Right atrium auricular region (tissue), 2 donors: ENCODE measurements at regions not wholly inside any gene's neighbourhood (a gene's known extent, or its start where the extent isn't known, plus 50 kb on each side); places are given as distances from the start of the nearest gene placed in this dataset.
A peak's percentile ranks its signal among the peaks of the same experiment; 100 is the strongest.

ENCODE experiments used
- DNase-seq: peaks from one replicate; pipeline ENCODE4 v3.0.0-alpha.2; 2019; ENCODE audit warnings: low spot score
- H3K27ac ChIP-seq, 2 donors: fragments of 200-600 bp; sonication (generic); 1 replicate in 1 of 2; 2 replicates in 1 of 2; pipeline ENCODE4 v1.5.1; 2016 to 2019
- H3K27me3 ChIP-seq, 2 donors: fragments of 200-600 bp; sonication (generic); one replicate each; pipeline versions ENCODE4 v1.5.1 to v1.6.0; 2017 to 2019
- H3K36me3 ChIP-seq: fragments of 200-600 bp; sonication (generic); one replicate; pipeline ENCODE4 v1.5.1; 2016
- H3K4me1 ChIP-seq, 2 donors: fragments of 200-600 bp; sonication (generic); one replicate each; pipeline versions ENCODE4 v1.5.1 to v1.6.0; 2017 to 2019
- H3K4me3 ChIP-seq, 2 donors: fragments of 200-600 bp; sonication (generic); 1 replicate in 1 of 2; 2 replicates in 1 of 2; pipeline ENCODE4 v1.5.1; 2017 to 2019; ENCODE audit warnings: mild to moderate bottlenecking in 1 of 2, moderate library complexity in 1 of 2
- H3K9me3 ChIP-seq, 2 donors: fragments of 200-600 bp; sonication (generic); one replicate each; pipeline ENCODE4 v1.5.1; 2019
- TF ChIP-seq, protein P1 (sequence below), 2 donors: fragments of 200-600 bp; sonication (generic); IDR thresholded peaks; one replicate each; pipeline ENCODE4 v1.5.1; 2019; ENCODE audit warnings: antibody characterized with exemption in 2 of 2

DNA sequence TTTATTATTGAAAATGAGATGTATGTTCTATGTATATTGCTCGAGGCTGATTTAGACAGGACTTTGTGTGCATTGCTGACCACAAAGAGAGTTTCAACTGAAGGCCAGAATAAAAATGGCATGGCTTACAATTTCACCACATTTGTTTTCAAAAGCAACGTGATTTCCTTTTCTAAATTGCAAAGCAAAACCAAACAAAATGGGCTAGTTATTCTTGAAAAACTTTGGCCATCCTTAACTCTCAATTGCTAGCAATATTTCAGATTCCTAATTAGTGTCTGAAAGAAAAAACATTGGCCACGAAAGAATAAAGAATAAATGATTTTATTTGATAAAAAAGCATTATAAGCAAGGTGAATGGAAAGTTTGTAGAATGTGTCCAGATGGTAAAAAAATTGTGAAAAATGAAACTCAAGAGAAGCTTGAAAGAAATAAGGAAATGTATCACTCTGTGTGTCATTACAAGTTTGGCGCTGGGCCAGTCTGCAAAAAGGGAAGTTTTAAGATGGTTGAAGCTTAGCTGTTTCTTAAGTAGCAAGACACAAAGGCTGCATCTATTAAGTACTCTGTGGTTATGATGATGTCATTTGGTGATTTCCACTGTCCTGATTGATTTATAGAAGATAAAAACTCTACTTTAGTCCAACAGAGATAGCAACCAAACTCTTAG is 89.2 kb upstream of the PRLR start:
- Histone ChIP-seq H3K4me3 (no peak overlapping the region), H3K9me3 (no peaks in the 10 kb centered on the region), H3K27me3 (no peaks in the 10 kb centered on the region), H3K36me3 (no peaks in the 10 kb centered on the region), H3K4me1 (no peaks in the 10 kb centered on the region), H3K27ac (no peak overlapping the region)
- TF ChIP-seq, protein P1, sequence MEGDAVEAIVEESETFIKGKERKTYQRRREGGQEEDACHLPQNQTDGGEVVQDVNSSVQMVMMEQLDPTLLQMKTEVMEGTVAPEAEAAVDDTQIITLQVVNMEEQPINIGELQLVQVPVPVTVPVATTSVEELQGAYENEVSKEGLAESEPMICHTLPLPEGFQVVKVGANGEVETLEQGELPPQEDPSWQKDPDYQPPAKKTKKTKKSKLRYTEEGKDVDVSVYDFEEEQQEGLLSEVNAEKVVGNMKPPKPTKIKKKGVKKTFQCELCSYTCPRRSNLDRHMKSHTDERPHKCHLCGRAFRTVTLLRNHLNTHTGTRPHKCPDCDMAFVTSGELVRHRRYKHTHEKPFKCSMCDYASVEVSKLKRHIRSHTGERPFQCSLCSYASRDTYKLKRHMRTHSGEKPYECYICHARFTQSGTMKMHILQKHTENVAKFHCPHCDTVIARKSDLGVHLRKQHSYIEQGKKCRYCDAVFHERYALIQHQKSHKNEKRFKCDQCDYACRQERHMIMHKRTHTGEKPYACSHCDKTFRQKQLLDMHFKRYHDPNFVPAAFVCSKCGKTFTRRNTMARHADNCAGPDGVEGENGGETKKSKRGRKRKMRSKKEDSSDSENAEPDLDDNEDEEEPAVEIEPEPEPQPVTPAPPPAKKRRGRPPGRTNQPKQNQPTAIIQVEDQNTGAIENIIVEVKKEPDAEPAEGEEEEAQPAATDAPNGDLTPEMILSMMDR (IDR thresholded peaks at IDR 0.05): no peak
- DNase-seq: peak; percentile 70

DNA sequence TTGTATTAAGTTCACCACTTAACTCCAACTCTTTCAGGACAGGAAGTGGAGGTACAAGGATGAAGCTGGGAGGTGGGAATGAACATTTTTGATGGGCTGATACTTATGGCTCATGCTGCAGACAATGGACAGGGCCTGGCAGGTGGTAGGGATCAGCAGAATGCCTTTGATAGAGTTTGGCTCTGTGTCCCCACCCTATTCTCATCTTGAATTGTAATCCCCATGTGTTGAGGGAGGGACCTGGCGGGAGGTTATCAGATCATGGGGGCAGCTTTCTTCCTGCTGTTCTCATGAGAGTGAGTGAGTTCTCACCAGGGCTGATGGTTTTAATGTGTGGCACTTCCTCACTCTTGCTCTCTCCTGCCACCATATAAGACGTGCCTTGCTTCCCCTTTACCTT is 87.3 kb upstream of the PRLR start:
- H3K4me3 ChIP-seq: no peak overlapping the region
- no peaks in the 10 kb centered on the region for H3K9me3 ChIP-seq
- no peak for DNase-seq
- H3K27me3 ChIP-seq: no peaks in the 10 kb centered on the region
- no peak overlapping the region for H3K27ac ChIP-seq
- TF ChIP-seq, protein P1 (IDR thresholded peaks at IDR 0.05): no peak
- H3K36me3 ChIP-seq: no peaks in the 10 kb centered on the region
- H3K4me1 ChIP-seq: no peaks in the 10 kb centered on the region

DNA sequence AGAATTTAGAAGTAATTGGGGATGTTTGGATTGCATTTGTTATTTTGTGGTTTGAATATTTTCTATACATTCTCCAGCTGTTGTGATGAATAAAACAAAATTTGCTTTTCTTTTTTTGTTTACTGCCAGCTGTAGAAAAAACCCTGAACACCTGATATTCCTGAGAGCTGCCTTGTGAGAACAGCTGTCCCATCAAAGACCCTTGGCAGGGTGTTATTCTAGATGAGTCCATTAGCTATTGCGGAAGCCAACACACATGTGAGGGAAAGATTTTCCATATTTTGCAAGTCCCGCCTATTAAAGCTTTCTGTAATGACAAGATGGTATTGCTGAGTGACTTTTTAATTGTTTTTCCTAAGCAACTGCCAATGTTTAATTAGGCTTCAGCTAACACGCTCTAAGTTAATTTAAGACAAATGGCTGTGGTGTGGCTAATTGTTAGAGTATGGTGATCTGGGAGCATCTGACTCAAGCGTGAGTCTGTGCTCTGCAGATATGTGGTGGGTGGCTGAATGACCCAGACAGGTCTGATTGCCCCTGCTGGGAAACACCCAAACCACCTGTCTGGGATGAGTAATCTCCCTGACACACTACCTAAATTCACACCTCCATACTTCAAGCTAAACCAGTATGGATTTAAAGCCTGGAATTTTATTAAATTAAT is 86.5 kb upstream of the PRLR start:
- Histone ChIP-seq H3K36me3 (no peaks in the 10 kb centered on the region), H3K4me3 (no peak overlapping the region), H3K27ac (no peak overlapping the region), H3K9me3 (no peaks in the 10 kb centered on the region), H3K27me3 (no peaks in the 10 kb centered on the region), H3K4me1 (no peaks in the 10 kb centered on the region)
- no peak for DNase-seq
- TF ChIP-seq, protein P1 (IDR thresholded peaks at IDR 0.05): no peak

DNA sequence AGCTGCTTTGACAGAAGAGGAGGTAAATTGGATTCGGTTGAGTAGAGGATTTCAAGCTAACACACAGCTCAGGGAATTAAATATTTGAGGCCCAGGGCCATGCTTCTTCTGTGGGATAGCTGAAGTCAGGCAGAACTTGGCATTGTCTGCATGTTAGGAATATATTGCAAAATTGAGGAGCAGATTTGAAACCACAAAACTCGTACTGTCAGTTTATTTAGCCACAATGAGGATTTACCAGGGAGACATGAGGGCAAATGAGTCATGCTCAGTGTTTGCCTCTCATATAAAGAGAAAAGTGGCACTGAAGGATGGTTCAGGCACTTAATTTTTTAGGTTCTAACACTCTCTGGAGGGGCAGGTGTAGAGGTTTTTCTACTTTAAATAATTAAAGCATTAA is 83.0 kb upstream of the PRLR start:
- Histone ChIP-seq H3K9me3 (no peaks in the 10 kb centered on the region), H3K27ac (no peak overlapping the region), H3K36me3 (no peaks in the 10 kb centered on the region), H3K4me3 (no peak overlapping the region), H3K27me3 (no peaks in the 10 kb centered on the region), H3K4me1 (no peaks in the 10 kb centered on the region)
- TF ChIP-seq, protein P1 (IDR thresholded peaks at IDR 0.05): no peak
- DNase-seq: no peak

DNA sequence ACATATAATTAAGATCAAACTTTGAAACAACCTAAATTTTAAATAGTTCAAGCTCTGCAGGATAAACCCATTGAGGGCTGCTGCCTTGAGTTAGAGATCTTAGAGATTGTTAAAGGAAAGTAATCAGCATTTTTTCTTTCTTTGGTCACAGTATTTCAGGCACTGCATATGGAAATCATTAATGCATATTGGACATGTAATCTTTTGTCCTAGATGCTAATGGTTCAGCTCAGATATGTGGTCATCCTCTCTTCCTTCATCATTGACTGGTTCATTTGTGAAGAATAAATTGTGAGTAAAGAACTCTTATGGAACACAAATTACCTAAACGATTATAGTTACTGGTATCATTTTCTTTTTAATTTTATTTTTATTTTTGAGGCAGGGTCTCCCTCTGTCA is 82.0 kb upstream of the PRLR start:
- H3K36me3 ChIP-seq: no peaks in the 10 kb centered on the region
- TF ChIP-seq, protein P1 (IDR thresholded peaks at IDR 0.05): no peak

More for the DNA sequence above, 82.0 kb upstream of the PRLR start:
- no peak for DNase-seq
- no peaks in the 10 kb centered on the region for H3K9me3 ChIP-seq
- H3K27ac ChIP-seq: no peak overlapping the region
- no peaks in the 10 kb centered on the region for H3K27me3 ChIP-seq
- H3K4me1 ChIP-seq: no peaks in the 10 kb centered on the region
- no peak overlapping the region for H3K4me3 ChIP-seq
